Lower leg skin (tissue), 4 donors: ENCODE measurements at regions not wholly inside any gene's neighbourhood (a gene's known extent, or its start where the extent isn't known, plus 50 kb on each side); places are given as distances from the start of the nearest gene placed in this dataset.

ENCODE experiments used
- DNase-seq, 2 donors: peaks; one replicate each; pipeline ENCODE4 v3.0.0-alpha.2; 2019; ENCODE audit warnings: low spot score in 2 of 2
- H3K4me3 ChIP-seq: fragments of 200-600 bp; sonication (generic); 2 replicates; pipeline ENCODE4 v1.5.1; 2017; ENCODE audit warnings: mild to moderate bottlenecking, low read depth; ENCODE audit not compliant: poor library complexity, severe bottlenecking
- CTCF ChIP-seq, 3 donors: fragments of 450-650 bp; IDR thresholded peaks; one replicate each; pipeline ENCODE4 v1.5.1; 2016; ENCODE audit warnings: antibody characterized with exemption in 3 of 3, mild to moderate bottlenecking in 3 of 3, moderate library complexity in 2 of 3
- POLR2A ChIP-seq, 2 donors: fragments of 450-650 bp; IDR thresholded peaks; one replicate each; pipeline ENCODE4 v1.6.1; 2016 to 2017; ENCODE audit warnings: antibody characterized with exemption in 2 of 2, mild to moderate bottlenecking in 1 of 2, moderate library complexity in 1 of 2
- WGBS, 2 donors: methylation state at CpG; one replicate each; pipeline ENCODE4 v1.1.5; 2018; 5-methylcytosine and 5-hydroxymethylcytosine counted together
- intact Hi-C: fragments of 100-400 bp; cut with DNase I; formaldehyde crosslinking; loops from one replicate; pipeline ENCODE4 v1.15.0; 2023; ENCODE audit warnings: low total_unique reads

- no peak overlapping the region for H3K4me3 ChIP-seq
- intact Hi-C loops: no loop called here
- 70 to 73% methylated on average over 2 of the region's 2 CpGs for WGBS, 2 donors
- TF ChIP-seq POLR2A (IDR thresholded peaks at IDR 0.05): no peak
- TF ChIP-seq CTCF (IDR thresholded peaks at IDR 0.05): no peak
- DNase-seq: no peak
These were observed 642.1 kb upstream of the ID2 start for GRCh38 chr2:8039732-8040131.

GRCh38 chr2:8043295-8043694 is 638.6 kb upstream of the ID2 start:
- TF ChIP-seq CTCF (IDR thresholded peaks at IDR 0.05) (no peak), POLR2A (IDR thresholded peaks at IDR 0.05) (no peak)
- no peak for DNase-seq
- intact Hi-C loops: no loop called here
- 88 to 93% methylated on average over 4 of the region's 4 CpGs for WGBS, 2 donors
- H3K4me3 ChIP-seq: no peak overlapping the region

- TF ChIP-seq POLR2A (IDR thresholded peaks at IDR 0.05) (no peak), CTCF (IDR thresholded peaks at IDR 0.05) (no peak)
- no peak overlapping the region for H3K4me3 ChIP-seq
- intact Hi-C loops: no loop called here
- WGBS, 2 donors: 81 to 94% methylated on average over 3 to 4 of the region's 4 CpGs
- DNase-seq: no peak
These were observed 637.7 kb upstream of the ID2 start for GRCh38 chr2:8044046-8044594.

GRCh38 chr2:8045081-8045614 is 636.7 kb upstream of the ID2 start:
- no peak overlapping the region for H3K4me3 ChIP-seq
- intact Hi-C loops: loop anchor here (5.0 kb wide), 1 partner anchor 1083 kb away; no protein-coding TSS in a partner anchor
- TF ChIP-seq POLR2A (IDR thresholded peaks at IDR 0.05): no peak
- TF ChIP-seq CTCF (IDR thresholded peaks at IDR 0.05): no peak
- DNase-seq: no peak
- 96% methylated on average over 6 of the region's 6 CpGs for WGBS, 2 donors

GRCh38 chr2:8046849-8047248 is 635.0 kb upstream of the ID2 start:
- DNase-seq: no peak
- H3K4me3 ChIP-seq: no peak overlapping the region
- intact Hi-C loops: loop anchor here (5.0 kb wide), 1 partner anchor 1085 kb away; no protein-coding TSS in a partner anchor
- TF ChIP-seq CTCF (IDR thresholded peaks at IDR 0.05) (no peak), POLR2A (IDR thresholded peaks at IDR 0.05) (no peak)
- 94 to 97% methylated on average over 5 of the region's 5 CpGs for WGBS, 2 donors

- TF ChIP-seq CTCF (IDR thresholded peaks at IDR 0.05): no peak
- no peak for TF ChIP-seq POLR2A (IDR thresholded peaks at IDR 0.05)
- intact Hi-C loops: loop anchor here (5.0 kb wide), 1 partner anchor 1087 kb away; no protein-coding TSS in a partner anchor
- WGBS, 2 donors: 68 to 71% methylated on average over 4 of the region's 4 CpGs
- no peak for DNase-seq
- H3K4me3 ChIP-seq: no peak overlapping the region
These were observed 632.7 kb upstream of the ID2 start for GRCh38 chr2:8049176-8049575.
